G401.6 (cell line): ENCODE measurements at regions not wholly inside any gene's neighbourhood (a gene's known extent, or its start where the extent isn't known, plus 50 kb on each side); places are given as distances from the start of the nearest gene placed in this dataset.

Experiments
- FAIRE-seq: peaks from 2 replicates; lab custom pipeline; 2012; peaks lifted over from hg19 to GRCh38; lab: Jason Lieb, UNC

DNA sequence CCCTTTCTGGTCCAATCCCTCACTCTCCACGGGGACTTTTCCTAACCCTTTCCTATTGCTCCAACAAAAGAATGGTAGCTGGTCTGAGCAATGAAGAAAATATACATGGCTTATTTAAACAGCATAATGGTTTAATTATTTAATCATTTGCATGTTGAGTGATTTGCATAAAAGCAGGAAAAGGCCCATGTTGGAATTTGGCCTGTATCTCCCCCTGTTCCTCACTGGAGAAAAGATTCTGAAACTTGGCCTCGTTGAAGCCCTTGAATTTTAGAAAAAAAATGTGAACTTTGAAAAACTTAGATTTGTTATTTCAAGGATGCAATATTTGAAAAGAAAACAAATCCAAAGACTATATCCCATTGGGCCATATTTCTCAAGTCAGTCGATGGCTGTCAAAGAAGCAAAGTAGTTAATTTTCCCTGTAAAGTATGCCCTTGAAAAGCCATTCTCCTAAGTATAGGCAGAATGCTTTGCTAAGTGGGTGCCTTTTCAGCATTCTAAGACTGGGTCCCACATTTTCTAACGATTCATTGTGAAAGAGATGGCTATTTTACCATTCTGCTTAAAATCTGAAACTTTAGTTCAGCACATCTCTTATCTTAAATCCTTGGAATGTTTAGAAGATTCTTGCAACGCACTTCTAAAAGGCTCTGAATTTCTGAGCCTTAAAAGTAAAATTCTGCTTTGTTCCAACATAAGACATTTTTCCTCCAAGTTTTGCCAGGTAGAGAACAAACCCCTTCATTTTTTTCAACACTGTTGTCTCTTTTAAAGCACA, 428.8 kb downstream of the ARHGEF28 start:
- FAIRE-seq, result no peak

DNA sequence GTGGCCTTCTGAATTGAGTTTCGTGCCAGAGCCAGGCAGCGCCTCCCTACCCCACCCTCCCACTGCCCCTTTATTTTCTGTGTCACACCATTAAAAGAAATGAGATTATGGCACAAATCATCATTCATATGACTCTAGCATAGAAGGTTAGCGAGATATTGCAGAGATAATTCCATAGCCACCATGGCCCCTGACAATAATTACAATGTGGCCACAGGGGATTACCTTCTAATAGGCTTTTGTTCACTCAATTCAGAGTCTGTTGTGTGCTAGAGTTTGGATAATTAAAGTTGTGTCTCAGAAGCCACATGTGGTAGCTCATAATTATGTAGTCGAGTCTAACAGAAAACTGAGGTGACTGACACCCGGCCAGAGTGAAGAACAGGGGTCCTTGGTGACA, 428.1 kb downstream of the ARHGEF28 start:
- no peak for FAIRE-seq

DNA sequence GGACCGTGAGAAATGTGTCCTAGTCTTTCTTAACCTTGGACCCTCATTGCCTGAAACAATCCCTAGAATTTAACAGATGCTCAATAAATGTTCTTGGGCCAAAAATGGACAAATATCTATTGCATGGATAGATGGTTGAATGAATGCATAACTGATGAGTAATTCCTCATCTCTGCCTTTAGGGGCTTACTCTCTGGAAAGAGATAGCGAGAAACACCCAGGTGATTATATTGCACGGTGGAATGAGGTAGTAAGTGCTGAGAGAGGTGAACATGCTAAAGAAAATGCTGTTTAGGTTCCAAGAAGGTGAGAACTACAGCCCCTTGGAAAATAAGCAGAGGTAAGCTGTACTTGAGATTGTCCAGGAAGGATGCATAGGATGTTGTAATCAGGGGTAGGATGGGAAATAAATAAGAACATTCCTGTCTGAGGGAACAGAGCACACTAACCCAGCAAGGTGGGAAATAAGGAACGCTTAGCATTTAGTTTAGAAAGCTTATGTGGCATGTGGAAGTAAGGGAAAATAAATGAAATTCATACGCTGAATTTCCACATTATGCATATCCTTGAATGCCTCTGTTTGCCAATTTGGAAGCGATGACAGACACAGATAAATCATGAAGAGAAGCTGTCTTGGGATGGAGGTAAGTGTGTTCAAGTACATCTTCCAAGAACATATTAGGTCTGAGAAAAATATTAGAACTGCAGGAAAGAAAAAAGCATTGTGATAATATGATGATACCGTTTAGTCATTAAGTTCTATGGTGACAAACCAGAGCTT, 426.6 kb downstream of the ARHGEF28 start:
- no peak for FAIRE-seq

DNA sequence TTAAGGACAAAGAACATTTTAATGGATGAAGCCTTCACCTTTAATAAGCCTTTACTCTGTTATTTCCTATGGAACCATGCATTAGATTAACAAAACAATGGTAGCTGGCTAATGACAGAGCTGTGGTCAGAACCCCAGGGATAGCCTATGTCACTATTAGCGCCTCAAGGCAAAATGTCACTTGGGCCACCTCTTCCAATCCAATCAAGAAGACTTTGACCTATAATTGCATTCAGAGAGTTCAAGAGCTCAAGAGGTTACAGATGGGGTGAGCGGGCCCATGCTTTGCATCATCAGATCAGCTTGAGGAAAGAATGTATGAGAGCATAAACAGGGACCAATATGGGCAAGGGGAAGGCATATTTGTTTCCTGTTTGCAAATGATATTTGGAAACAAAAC, 425.1 kb downstream of the ARHGEF28 start:
- no peak for FAIRE-seq

DNA sequence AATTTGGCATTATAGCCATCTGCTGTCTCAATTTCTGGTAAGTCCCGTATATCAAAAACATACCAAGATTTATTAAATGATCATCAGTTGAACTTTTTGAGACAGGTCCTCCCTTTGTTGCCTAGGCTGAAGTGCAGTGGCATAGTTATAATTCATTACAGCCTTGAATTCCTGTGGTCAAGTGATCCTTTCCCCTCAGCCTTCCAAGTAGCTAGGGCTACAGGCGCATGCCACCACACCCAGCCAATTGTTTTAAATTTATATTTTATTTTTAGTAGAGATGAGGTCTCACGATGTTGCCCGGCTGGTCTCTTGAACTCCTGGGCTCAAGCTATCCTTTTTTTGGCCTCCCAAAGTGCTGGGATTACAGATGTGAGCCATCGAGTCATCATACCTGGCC, 418.9 kb downstream of the ARHGEF28 start:
- FAIRE-seq, result no peak

DNA sequence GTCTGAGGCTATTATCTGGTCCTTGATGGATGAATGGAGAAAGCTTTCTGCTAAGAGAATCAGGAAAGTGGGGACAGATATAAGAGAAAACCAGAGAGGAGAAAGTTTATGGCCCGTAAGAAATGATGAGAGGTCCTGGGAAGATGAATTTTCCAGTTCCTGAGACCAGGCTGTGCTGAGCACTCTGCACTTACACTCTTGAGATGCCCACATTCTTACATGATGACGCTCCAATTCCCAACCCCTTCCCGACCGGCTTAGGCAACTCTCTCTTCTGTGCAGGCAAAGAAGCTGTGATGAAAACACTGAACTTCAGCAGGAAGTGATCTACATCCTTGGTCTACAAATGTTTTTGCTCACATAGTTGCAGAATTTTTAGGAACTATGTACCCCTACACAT, 417.0 kb downstream of the ARHGEF28 start:
- FAIRE-seq, result no peak

DNA sequence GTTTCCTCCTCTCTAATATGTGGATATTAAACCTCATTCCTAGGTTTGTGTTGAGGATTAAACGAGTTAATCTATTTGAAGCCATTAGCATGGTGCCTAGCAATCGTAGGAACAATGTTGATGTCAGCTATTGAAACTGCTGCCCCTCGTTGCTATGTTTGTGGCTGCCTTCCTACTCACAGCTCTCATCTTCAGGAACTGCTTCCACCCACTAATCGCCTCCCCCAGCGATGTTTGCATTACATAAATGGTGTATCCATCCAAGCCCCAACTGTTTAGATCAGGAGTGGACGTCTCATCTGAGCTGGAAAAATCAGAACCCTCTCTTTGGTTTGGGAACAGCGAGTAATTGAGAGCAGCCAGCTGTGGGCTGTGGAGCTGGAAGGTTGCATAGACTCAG, 416.6 kb downstream of the ARHGEF28 start:
- FAIRE-seq, result no peak

DNA sequence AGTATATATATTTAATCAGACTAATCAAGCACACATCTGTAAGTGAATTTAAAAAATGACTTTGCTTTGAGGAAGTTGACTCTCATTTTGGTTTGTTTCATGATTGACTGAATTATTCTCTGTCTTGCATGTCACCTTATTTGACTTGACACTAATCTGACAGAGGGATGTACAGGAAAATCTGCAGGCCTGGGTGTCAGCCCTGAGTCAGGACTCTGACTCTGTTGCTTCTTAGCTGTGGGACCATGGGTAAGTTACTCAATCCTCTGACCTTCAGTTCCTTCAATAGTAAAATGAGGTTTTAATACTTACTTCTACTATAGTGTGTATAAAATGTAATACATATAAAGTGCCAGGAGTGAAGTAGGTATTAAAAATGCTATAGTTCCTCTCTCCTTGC, 415.9 kb downstream of the ARHGEF28 start:
- FAIRE-seq, result no peak

DNA sequence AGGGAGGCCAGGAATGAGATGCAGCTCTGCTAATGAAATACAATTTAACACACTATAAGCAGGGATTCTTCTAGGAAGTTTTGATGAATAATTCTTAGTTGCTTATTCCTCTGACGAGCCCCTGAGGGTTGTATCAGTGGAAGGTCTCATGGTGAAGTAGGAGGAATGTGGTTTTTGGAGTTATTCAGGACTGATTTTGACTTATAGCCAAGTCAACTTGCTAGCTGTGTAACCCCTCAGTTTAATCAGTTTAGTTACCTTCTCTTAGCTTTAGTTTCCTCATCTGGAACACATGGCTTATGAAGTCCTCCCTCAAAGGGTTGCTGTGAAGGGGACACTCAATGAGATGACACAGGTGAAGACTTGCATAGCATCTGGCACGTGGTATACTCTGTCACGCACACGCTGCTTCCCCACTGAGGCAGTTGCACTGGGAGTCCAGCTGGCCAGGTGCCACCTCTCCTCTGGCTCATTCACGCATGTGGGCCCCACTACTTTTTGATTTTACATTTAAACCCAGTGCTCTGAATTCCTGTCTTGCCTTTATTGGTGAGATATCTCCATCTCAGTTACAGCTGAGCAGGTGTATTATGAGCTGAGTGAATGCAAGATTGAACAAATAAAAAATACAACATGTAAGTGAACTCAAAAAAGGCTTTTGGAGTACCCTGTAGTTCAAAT, 415.0 kb downstream of the ARHGEF28 start:
- no peak for FAIRE-seq

DNA sequence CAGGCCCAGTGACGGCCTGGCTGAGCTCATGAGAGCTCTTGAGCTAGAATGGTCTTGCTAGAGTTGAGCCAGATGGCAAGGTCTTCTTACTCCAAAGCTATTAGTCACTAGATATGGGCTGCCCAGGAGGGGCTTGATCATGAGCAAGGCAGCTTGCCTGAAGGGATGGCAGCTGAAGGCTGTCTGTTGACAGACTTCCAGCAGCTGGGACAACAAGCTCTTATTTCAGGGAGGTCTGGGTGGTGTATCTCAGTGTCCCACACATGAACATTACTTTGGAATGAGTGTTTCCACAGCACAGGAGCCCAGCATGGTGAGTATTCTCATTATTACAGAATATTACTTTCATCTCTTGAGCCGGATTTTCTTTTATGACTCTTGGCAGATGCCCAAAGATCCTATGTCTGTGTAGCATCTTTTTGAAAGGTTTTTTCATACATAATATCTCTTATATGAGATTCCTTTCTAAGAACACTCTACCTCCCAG, 414.1 kb downstream of the ARHGEF28 start:
- no peak for FAIRE-seq

DNA sequence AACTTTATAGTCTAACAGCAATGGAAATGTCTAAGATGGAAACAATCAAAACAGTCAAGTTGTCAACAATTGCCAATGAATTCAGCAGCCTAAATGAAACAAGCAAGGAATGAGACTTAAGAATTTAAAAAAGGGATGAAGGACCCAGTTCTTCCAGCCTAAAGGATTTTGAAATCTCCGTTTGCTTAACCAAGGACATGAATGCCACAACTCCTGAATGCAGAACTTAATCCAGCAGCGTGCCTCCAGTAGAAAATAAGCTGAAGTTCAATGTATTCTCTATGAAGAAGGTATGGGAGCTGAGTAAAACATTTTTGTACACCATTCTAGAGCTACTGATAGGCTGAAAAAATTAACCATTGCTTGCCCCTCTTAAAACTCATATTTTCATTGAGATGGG, 411.3 kb downstream of the ARHGEF28 start:
- FAIRE-seq, result no peak

DNA sequence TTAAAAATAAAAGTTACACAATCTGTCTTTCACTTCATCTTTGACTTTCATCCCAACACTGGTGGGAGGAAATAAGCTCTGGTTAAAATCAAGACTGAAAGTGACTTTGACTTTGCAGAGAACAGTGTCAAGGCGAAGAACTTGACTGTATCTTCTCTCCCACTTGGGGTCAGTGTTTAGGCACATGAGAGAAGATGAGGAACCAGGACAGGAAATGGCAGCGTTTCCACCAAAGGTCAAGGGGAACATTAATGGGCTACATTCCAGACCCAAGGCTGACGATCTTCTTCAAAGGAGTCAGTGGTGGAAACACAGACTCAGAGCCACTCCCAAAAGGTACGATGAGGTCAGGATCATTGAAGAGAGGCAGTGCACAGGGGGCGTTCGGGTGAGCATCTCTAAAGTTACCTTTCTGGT, 409.5 kb downstream of the ARHGEF28 start:
- FAIRE-seq, result no peak

DNA sequence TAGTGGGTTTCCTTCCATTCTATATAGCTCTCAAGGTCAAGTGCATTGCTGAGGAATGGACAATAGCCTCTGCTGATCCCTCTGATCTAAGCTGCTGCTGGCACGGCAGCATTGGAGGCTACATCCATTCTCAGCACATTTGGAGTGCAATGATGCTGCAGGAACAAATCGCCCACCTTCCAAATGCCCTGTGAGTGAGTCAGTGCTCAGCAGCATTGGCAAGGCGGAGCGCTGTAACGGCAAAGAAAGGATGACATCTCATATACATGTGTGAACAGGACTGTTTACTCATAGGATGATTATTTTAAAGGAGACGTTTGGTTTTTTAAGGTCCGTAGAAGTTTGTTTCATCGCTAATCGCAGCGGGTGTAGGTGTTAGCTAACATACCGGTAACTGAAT, 408.7 kb downstream of the ARHGEF28 start:
- FAIRE-seq, result no peak

DNA sequence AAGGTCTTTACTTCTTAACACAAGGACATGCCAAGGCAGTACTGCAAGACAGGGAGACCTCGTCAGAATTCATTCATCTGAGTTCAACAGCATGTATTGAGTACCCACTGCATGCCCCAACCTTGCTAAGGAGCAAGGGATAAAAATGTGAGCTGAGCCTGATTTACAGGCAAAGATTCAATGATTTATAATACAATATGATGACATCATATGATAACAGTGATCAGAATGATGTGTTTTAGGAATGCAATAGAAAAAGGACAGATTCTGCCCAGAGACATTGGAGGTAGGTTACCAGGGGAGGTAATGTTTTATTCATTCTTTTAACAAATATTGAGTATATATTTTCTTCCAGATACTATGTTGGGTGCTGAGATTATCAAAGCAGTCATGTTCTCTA, 406.6 kb downstream of the ARHGEF28 start:
- FAIRE-seq, result no peak

DNA sequence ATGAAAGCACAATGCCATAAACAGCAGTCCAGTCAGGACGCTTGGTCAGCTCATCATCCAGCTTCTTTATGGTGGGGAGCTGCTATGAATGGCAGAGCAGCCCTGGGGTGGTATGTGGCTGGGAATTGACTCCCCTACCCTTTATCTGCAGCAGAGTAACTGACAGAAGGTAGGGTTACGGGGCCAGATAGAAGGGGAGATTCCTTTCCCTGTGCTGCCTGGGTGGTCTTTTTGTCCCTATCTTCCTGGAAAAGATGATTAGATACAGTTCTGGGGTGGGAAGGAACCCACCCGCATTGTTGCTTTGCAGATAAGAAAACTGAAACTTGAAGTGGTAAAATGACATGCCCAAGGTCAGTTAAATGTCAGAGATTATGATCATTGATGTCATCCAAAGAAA, 405.5 kb downstream of the ARHGEF28 start:
- no peak for FAIRE-seq

DNA sequence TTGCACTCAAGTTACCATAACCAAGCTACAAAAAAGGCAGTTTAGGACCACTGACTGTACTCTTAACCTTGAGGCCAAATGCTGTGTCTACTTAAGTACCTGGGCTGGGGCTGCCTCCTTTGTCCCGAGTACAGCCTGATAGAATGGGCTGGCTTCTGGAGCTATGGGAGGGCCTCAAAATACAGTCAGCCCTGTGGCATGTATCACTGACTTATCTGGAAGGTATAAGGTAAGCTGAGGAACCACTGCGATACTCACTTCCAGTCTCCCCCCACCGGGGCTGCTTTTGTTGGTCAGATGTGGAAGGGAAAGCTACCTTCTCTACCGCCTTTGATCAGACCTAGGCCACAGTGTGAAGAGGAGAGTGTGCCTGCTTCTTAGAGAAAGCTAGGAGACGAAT, 404.8 kb downstream of the ARHGEF28 start:
- FAIRE-seq, result no peak

DNA sequence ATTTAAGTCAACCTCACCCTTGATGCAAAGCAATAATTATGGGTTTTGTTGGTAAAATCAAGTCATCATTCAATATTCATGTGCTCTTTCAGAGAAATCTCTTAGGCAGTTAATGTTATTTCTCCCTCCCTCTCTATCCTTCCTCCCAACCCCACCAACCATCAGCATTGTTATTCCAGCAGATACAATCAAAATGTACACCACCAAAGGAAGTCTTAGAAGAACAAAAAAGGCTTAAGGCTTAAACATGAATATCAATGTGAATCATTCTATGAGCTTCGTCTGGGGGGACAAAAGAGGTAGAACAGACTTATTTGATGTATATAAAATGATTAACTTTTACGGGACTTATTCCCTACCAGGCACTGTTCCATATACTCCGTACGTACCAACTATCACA, 404.4 kb downstream of the ARHGEF28 start:
- FAIRE-seq, result no peak

DNA sequence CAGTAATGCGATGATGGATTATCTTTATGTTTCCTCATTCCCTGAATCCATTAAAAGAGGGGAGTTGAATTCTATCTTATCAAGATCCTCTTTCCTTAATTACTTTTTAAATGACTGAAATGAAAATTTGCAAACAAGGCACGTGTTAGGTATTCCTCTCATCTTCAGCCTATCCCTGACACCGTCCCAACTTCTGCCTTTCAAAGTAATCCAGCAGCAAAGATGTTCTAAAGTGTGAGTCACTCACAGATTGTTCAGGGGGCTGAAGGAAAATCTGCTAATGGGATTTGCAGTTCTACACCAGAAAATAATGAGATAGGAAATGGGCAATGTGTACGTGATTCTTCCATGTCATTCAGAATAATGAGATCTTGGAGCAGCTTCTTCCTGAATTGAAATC, 403.0 kb downstream of the ARHGEF28 start:
- no peak for FAIRE-seq

DNA sequence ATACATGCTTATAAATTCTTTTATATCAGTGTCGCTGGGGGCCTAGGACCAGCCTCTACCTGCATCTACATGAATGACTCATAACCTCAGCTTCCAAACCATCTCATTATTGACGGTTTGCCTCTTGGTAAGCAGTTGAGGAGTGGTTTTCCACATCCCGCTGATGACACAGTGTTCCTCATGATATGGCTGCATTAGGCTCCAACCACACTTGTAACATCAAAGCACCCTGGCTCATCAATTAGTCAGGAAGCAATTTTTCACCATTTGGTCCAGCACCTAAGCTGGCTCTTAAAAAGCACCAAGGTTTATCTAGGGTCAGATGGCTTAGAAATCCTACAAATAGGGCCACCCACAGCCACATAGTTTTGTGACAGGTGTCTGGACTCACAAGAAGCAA, 402.4 kb downstream of the ARHGEF28 start:
- no peak for FAIRE-seq

DNA sequence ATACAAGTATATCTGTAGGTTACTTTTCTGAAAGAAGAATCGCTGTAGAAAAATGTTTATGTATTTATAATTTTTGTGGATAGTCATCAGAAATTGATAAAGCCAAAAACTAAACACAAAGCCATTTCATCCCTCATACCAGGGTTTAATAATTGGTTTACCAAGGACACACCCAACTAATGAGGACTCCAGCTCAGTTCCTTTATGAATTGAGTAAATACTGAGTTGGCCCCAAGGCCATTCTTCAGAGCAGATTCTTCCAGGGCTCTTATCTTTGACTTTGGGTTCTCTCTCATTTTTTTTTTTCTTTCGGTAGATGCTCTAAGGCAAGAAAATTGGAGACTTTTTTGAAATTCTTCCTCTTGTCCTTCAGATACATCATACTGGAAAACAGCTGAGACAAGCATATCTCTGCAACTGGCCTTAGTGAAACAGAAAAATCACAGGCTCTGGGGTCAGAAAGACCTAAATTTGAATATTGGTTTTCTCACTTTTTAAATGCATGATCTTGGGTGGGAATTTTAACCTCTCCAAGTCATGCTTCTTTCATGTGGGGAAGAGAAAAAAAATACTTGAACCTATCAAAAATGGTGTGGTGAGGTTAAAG, 401.8 kb downstream of the ARHGEF28 start:
- no peak for FAIRE-seq

DNA sequence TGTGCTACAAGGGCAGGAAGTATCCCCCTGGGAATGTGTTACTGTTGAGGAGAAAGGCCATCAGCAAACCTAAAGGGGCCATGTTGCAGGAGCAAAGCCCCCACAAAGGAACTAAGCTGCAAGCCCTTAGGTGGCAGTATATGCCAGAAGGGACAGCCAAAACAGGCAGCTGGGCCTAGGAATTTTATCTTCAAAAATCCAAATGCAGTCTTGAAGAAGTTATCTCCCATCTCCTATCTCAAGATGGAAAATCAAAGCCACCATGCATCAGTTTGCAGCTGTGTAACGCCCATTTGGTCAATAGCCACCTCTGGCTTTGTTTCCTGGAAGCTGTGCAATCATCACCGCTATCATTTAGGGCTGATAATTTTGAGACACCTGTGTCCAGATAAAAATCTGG, 400.3 kb downstream of the ARHGEF28 start:
- no peak for FAIRE-seq

DNA sequence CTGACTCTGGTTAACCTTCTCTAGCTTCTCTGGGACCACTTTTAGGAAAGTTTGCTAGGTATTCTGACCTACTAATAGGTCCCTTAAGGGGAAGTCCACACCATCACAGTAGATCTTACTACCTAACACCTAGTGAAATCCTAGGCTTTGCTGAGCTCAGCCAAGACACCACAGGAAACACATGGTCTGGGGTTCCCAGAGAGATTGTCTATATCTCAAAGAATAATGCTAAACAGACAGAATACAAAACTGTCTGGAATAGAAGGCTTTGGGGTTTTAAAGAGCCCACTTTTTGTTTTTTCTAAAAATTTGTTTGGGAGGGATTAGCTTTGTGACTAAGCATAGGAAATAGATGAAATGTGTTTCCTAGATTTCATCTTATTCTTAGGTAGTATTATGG, 395.1 kb downstream of the ARHGEF28 start:
- FAIRE-seq, result no peak

DNA sequence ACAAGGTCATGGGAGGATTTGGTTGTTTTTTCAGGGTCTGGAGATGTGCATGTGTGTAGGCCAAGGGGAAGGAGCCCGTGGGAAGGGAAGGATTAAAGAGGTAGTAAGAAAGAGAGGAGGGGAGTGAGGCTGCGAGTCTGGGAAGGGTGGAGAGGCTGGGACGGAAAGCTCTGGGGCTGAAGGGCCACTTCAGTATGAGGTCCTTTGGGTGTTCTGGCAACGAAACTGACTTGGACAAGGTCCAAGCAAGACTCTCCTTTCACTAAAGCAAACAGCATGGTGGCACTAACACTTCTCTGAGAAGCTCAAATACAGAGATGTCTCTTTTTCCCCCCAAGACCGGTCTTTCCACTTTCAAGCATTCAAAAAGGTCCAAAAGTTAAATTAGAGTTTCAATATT, 394.5 kb downstream of the ARHGEF28 start:
- FAIRE-seq, result no peak
